ENCODE measurements at regions not wholly inside any gene's neighbourhood (a gene's known extent, or its start where the extent isn't known, plus 50 kb on each side); places are given as distances from the start of the nearest gene placed in this dataset.

GRCh38 chr3:137845194-137845593, 81.1 kb downstream of the SOX14 start:
- Histone ChIP-seq H3K4me2 (ENCODE audit: insufficient read depth, low read length) (no peak overlapping the region), H3K79me2 (ENCODE audit: control insufficient read depth, insufficient read depth, low read length) (no peaks in the 10 kb centered on the region), H2AFZ (ENCODE audit: low read depth, low read length) (no peak overlapping the region), H3K36me3 (ENCODE audit: control insufficient read depth, insufficient read depth, low read length) (no peaks in the 10 kb centered on the region), H3K9me3 (replicated peaks; ENCODE audit: control insufficient read depth, insufficient read depth, low read depth, low read length) (no peaks in the 10 kb centered on the region), H3K27ac (ENCODE audit: extremely low read depth, low read depth, low read length) (no peak overlapping the region), H3K4me1 (replicated peaks in 1 of 2; ENCODE audit: control insufficient read depth in 2 of 2, insufficient read depth in 2 of 2, low read length in 2 of 2) (no peaks in the 10 kb centered on the region), H4K20me1 (replicated peaks; ENCODE audit: control insufficient read depth, insufficient read depth, low read length) (no peaks in the 10 kb centered on the region), H3K27me3 (ENCODE audit: control insufficient read depth in 2 of 2, insufficient read depth in 2 of 2, low read length in 2 of 2) (no peaks in the 10 kb centered on the region), H3K9me1 (ENCODE audit: control insufficient read depth, insufficient read depth, low read length) (no peaks in the 10 kb centered on the region), H3K9ac (ENCODE audit: insufficient read depth in 1 of 2, low read depth in 2 of 2, low read length in 2 of 2) (no peak overlapping the region), H3K4me3 (no peak overlapping the region)
- ATAC-seq, result no peak
- ChIA-PET CTCF (ENCODE audit: low intra/inter-chr PET ratio) (no interaction called here), POLR2A (no interaction called here)
- intact Hi-C loops (cut with micrococcal nuclease), result no loop called here
- no peak for DNase-seq (ENCODE audit: extremely low read depth in 1 of 4, low spot score in 3 of 4)
- in situ Hi-C loops (cut with MboI), result no loop called here
- TF ChIP-seq ZNF133 (CRISPR knock-in tag; IDR thresholded peaks at IDR 0.05), result no peak
- TF ChIP-seq HNRNPLL (IDR thresholded peaks at IDR 0.05; ENCODE audit: low read depth, low read length, poor library complexity, severe bottlenecking), result no peak
- no peak for TF ChIP-seq PCBP1 (IDR thresholded peaks at IDR 0.05; ENCODE audit: low read depth, low read length, poor library complexity, severe bottlenecking)
- no peak for TF ChIP-seq ZSCAN32 (CRISPR knock-in tag; IDR thresholded peaks at IDR 0.05)
- TF ChIP-seq TCF7L2 (IDR thresholded peaks at IDR 0.05; ENCODE audit: low read depth, low read length), result no peak
- TF ChIP-seq MYNN (IDR thresholded peaks at IDR 0.05), result no peak
- no peak for TF ChIP-seq MYNN (CRISPR knock-in tag; IDR thresholded peaks at IDR 0.05)
- no peak for TF ChIP-seq ZNF347 (CRISPR knock-in tag; IDR thresholded peaks at IDR 0.05; ENCODE audit: low read depth)
- TF ChIP-seq SP1 (CRISPR knock-in tag; IDR thresholded peaks at IDR 0.05), result no peak
- TF ChIP-seq PTRF (tag; IDR thresholded peaks at IDR 0.05), result no peak
- TF ChIP-seq CBX1 (IDR thresholded peaks at IDR 0.05; ENCODE audit: low read depth), result no peak
- 4% methylated on average over 4 of the region's 4 CpGs for whole genome bisulfite sequencing (ENCODE audit: insufficient coverage, low coverage, missing lambda C conversion rate)
- no TSS peak for BruUV-seq (replicated peaks)
- no peak for FAIRE-seq
